NOMO-1 treated with dmso at 0.1 percent for 144 hours (cell line): ENCODE measurements at regions not wholly inside any gene's neighbourhood (a gene's known extent, or its start where the extent isn't known, plus 50 kb on each side); places are given as distances from the start of the nearest gene placed in this dataset.
"Not testable (repeated sequence)": the region's sequence is repeated elsewhere in the genome, so short reads cannot be mapped to it uniquely, and the experiment has no call there.

Experiments used
- DNase-seq: peaks from one replicate; lab custom pipeline; 2025; ENCODE audit not compliant: unreplicated experiment; lab: John Stamatoyannopoulos, UW

DNA sequence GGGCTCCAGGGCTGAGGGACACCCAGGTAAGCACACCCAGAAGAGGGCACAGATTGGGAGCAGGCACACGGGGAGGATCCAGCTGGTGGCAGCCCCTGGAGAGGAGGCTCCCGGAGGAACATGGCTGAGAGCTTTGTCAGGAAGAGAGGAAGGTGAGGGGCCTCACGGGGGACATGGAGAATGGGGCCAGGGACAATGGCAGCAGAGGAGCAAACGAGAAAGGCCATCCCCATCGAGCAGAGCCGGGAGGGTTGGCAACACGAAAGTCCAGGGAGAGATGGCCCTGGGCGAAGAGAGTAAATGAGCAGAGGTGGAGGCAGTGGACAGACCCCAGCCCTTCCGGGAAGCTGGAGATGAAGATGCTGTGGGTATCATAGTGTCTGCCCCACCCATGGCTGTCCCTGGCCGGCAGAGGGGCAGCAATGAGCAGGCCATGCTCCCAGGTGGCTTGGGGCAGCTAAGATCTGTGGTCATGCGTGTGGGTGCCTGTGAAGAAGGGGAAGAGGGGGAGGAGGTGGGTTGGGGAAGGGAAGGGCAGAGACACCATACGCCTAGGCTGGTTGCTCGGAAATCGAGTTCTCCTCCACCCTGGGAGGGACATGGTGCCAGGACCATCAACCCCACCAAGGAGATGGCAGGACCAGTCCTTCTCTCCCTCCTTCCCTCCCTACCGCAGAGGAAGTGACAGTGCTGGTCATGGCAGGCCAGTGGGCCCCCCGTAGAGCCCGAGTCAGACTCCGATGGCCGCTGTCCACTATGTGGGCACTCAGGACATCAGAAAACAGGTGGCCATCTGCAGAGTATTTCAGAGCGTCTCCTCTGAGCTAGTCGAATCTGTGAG is 191.7 kb downstream of the NDUFA10 start:
- DNase-seq = no peak

DNA sequence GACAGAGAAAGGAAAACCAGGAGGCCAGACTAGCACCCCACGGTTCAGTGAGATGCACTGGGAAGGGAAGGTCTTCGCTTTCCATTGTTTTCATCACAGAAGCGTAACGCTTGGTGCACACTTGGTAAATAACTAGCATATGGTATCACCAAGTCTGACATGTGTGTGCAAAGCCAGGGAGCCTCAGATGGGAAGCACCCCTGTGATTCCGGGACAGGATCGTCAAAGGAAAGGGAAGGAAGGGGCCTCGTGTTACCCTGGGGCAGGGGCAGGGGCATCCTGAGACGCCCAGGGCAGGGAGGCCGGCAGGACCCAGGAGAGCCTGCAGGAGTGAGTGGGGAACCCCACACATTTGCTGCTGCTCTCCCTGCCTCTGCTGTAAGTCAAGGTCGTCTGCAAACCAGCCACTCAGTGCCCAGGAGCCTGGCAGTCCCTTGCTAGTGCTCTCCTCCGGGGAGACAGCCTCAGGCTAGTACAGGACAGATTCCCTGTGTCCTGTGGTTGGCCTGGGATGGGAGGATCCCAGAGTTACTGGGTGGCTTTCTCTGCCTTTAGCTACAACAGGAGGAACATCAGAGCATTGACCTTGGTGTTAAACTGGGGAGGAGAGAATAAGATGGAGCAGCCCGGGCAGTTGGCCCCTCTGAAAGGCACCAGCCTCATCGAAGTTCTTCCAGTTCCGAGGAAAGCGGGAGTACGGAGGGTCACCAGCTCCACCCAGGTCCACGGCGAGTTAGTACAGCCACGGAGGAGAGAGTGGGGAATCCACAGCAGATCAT is 192.5 kb downstream of the NDUFA10 start:
- DNase-seq = no peak

DNA sequence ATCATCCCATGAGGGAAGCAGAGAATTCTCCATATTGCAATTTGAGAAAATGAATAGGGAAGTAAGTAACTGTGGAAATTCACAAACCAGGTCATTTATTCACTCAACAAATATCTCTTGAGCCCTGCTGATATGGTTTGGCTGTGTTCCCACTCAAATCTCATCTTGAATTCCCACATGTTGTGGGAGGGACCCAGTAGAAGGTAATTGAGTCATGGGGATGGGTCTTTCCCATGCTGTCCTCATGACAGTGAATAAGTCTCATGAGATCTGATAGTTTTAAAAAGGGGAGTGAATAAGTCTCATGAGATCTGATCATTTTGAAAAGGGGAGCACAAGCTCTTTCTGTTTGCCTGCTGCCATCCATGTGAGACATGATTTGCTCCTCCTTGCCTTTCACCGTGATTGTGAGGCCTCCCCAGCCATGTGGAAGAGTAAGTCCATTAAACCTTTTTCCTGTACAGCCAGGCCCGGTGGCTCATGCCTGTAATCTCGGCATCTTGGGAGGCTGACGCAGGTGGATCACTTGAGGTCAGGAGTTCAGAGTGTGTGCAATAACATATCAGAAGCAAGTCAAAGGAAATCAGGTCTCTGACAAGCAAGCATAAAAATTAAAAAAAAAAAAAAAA is 193.2 kb downstream of the NDUFA10 start:
- DNase-seq = no peak

DNA sequence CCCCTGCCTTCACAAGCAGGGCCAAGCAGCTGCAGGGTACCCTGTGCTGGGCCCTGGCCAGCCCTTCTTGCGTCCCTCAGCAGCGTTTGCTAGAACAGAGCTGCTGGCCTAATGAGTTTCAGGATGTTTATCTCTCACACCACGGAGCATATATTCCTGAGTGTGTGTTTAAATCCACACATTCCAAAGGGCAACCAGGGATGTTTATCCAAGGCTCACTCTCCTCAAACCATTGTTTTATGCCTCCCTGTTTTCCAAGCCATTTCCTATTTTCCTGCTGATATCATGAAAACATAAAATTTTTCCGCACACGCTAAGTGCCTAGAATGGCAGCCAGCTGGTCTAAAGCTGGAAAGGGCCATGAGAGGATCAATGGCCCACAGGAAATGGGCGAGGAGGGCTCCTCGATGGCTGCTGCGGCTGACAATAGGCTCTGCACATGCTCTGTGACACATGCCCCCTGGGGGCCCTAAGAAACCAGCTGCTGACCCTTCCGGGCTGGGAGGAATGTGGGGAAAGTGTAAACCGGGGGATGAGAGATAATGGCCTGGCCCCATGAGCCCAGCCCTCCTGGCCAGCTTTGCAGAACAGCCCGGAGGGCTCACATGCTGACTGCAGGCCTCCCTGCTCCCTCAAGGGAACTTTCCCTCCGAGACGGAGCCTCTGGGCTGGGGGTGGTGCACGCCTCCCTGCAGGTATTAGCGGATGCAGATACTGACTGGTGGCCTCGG is 194.0 kb downstream of the NDUFA10 start:
- no peak for DNase-seq

DNA sequence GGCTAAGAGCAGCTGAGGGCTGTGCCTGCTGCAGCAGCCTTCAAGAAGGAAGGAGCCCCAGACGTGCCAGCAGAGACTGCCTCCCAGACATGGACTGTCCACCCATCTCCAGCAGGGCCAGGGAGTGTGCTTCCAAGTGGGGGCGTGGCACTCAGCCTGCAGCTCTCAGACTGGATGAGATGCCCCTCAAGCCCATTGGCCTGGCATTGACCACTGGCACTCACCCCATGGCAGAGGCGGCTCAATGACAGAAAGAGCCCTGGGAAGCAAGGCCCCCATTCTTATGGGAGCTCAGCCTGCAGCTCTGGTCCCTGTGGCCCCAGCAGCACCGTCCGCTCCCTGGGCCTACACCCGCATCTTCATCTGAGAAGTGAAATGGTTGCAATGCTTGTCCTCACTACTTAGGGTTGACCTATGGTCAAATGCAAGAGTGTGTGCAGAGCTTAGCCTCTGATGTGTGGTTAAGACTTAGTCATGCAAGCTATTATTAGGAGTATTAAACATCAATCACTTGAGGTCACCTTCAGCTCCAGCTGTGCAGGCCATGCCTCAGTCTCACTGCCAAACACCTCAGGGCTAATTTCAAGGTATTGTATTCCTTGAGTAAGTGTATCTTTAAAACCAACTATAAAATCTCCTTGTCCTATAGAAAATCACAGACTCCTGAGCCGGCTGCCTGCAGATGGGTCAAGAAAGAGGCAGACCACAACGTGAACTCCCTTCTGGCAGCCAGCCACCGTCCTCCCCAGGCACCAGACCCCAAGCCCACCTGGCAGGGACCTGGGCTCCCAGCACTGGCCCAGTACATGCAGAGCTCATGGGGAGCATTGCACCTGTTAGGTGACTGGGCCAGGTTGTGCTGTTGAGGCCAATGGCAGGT is 194.8 kb downstream of the NDUFA10 start:
- peak; percentile 3 for DNase-seq

DNA sequence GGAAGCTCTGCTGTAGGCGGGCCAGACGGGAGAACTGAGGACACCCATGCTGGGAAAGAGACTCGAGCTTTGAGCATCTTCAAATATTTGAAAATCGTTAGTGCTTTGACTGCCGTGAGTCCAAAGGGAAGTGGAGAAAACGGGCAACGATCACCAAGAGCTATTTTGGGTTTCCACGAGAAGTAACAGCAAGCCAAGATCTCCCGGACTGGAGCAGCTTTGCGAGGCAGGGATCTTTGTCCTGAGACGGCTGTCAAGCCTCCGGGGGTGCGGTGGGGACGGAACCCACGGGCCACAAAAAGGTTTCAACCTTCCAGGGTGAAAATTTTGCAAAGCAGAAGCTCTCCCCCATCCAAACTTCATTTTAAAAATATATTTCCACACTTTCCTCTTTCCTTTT is 195.8 kb downstream of the NDUFA10 start:
- no peak for DNase-seq

DNA sequence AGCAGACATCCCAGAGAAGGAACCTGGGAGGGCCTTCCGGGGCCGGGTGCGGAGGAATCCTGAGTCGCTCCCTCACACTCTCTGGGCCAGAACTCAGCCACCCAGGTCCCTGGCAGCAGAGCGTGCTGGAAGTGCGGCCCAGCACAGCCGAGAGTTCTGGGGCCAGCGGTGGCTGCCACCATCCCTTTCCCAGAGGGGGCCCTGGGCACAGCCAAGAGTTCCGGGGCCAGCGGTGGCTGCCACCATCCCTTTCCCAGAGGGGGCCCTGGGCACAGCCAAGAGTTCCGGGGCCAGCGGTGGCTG is 196.2 kb downstream of the NDUFA10 start:
- DNase-seq = not testable (repeated sequence)

DNA sequence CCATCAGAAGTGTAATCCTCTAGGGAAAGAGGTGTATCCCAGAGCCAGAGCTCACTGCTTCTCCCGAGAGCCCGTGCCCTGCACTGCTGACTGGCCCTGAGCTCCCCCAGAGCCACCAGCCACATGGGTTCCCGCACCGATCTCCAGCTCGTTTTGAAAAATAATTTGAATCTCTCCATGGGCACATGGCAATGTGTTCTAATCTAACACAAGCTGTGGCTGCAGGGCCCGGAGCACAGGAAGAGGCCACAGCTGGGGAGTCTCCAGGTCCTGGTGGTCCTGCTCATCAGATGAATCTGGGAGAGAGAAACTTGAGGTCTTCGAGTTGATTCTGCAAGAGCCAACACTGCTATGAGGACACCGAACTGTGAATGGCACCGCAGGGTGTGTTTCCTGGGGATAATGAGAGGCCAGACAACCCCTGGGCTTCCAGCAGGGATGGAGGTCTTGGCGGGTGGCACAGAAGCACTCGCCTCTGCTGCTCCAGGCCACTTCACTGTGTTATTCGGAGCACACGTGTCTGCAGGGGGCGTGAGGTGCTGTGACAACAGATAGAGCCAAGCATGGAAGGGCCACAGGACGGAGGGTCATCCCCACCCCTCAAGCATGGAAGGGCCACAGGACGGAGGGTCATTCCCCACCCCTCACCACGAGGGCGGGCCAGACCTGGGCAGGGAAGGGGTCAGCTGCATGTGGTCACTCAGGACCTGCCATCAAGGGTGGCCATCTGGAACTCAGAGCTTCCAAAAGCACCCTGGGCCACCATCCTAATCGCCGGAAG is 196.8 kb downstream of the NDUFA10 start:
- DNase-seq = no peak

DNA sequence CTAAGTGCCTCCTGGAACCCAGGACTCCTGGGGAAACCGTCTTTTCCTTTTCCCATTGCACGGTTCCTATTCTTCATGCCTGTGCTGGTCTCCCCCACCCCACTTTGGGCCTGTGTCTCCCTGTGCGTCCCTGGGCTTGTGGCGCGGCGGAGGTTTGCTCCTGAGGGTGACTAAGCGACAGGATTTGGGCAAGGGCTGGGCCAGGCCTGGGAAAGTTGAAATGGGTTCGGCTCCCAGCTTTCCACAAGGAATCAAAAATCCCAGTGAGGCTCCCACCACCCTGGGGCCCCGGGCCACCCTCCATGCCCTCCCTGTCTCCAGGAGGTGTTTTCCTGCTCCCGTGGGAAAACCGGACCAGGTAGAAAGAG is 197.6 kb downstream of the NDUFA10 start:
- no peak for DNase-seq

DNA sequence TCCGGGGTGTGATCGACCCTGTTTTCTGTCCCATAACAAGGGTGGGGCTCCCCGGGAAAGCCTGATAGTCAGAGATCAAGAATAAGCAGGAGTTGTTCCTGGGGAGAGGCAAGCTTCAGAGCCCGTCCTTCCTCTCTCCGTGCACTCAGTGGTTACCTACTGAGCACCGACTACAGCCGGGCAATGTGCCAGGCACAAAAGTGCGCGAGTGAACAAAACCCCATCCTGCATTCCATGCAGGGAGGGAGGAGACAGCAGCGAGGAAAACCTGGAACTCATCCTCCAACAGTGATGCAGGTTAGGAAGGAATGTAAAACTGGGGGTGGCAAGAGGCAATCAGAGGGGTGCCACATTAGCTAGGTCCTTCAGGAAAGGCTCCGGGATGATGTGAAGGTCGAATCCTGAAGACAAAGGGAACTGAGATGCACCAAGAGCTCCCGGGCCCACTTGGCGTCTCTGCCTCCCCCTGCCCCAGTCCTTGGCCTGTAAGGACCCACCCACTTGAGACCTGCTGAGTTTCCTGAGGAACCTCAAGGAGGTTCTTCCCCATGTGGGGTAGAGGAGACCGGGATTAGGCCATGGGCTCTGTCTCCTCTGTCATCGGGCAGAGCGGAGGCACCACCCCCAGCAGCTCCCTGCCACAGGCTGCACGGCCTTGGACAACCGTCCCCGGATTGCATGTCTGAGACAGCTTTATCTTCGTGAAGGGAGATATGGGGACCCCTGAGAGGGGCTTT is 198.2 kb downstream of the NDUFA10 start:
- no peak for DNase-seq

DNA sequence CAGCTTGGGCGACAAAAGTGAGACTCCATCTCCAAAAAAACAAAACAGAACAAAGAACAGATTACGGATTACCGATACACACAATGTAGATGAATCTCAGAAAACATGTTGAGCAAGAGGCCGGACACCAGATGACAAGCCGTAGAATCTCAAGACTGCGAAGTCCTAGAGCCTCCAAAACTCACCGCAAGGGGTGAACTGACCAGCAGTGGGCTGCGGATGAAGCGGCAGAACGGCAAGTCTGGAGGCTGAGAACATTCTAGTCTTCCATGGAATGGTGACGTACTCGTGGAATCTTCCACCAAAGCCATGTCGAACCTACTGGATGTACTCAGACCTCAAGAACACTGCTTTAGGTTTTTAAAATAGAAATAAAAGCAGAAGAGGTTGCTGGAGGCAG is 198.8 kb downstream of the NDUFA10 start:
- DNase-seq = no peak

DNA sequence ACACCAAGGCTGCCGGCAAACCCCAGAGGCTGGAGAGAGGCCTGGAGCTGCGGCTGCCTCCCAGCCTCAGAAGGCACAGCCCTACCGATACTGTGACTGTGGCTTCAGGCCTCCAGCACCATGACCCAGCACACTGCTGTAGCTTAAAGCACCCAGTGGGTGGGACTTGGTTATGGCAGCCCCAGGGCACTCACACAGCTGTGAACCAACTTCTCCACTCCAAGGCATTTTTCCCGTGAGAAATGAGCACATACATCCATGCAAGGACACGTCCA is 199.5 kb downstream of the NDUFA10 start:
- no peak for DNase-seq

DNA sequence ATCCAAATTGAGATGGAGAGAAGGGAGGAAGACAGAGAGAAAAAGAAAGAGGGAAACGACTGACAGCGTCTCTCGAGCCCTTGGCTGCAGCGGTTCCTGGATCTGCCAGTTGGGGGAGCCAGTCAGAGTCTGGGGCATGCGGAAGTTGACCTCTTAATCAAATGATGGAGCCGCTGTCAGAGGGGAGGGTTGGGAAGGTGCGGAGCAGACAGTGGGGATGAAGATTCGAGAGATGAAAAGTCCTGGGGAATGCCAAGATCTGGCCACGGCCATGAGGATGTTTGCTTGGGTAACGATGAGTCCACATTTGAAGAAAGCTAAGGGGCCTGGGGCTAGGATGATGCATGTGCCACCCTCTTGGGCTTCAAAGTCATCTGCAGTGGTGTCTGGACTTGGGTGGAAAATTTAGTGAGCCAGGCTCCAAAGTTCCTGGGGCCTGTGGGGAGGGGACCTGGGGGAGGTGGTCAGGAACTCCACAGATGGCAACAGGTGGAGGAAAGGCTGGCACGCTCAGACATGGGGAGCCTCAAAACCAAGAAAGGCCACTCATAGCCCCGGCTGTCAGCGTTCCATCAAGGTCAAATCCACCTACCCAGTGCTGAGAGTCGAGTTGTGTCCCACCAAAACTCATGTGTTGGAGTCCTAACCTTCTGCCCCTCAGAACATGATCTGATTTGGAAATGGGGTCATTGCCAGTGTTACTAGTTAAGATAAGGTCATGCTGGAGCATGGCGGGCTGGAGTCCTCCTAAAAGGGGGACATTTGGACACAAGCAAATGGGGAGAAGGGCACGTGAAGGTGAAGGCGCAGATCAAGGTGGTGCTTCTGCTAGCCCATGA is 200.1 kb downstream of the NDUFA10 start:
- DNase-seq = no peak

DNA sequence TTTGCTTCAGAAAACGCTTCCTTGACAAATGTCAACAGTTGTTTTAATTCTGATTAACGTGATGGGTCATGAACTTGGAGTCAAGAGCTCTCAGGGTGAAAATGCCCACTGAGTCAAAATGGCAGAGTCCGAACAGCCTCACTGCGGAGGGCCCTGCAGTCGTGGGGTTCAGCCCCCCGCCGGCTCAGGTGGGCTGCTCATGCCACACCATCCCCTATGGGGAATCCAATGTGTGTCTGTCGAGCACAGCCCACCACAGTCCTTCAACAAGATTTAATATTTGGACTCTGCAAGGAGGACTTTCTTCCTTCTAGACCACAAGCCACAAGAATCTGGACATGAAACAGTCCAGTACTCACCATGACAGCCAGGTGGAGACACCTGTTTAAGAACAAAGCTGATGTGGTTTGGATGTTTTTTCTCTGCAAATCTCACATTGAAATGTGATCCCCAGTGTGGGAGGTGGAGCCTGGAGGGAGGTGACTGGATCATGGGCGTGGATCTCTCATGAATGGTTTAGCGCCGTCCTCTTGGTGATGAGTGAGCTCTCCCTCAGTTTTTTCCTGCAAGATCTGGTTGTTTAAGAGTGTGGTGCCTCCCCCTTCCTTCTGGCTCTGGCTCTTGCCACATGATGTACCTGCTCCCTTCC is 201.0 kb downstream of the NDUFA10 start:
- peak; percentile 7 for DNase-seq

DNA sequence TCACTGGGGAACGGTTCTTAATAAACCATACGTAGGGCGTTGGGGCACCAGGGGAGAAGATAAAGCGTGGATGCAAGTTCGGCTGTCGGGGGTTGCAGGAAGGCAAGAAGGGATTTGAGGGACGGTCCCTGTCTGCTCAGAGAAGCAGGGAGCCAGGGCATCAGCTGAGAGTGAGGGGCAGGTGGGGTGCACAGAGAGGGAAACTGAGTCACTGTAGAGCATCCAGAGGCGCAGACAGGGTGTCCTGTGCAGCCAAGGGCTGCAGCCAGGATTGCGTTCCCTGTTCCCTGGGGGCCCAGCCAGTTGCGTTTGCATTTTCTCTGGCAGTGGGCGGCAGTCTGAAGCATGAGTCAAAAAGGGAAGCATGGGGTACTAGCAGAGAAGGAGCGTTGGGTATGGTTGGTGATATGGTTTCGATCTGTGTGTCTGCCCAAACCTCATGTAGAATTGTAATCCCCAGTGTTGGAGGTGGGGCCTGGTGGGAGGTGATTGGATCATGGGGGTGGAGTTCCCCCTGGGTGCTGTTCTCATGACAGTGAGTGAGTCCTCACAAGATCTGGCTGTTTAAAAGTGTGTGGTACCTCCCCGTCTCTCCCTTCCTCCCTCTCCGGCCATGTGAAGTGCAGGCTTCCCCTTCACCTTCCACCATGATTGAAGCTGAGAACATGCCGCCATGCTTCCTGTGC is 202.9 kb downstream of the NDUFA10 start:
- no peak for DNase-seq

DNA sequence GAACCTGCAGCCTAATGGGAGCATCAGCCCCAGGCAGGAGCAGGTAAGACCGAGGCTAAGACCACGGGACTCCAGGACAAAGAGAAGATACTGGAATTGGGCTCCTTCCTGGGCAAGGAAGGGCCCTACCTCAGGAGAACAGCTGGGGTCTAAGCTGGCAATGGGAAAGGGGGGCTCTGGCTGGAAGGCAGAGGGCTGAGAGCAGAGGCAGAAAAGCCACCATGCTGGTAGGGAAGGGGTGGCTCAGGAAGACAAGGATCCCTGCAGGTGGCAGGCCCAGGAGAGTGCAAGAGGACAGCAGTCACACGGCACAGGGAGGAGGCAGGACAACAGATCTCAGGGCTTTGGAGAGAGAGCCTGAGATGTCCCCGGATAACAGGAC is 203.5 kb downstream of the NDUFA10 start:
- DNase-seq = no peak
